Activated gamma-delta T cell treated with Interleukin-2 at 50 U/mL for 16 hours (primary cell): ENCODE measurements at regions not wholly inside any gene's neighbourhood (a gene's known extent, or its start where the extent isn't known, plus 50 kb on each side); places are given as distances from the start of the nearest gene placed in this dataset.
"Not testable (repeated sequence)": the region's sequence is repeated elsewhere in the genome, so short reads cannot be mapped to it uniquely, and the experiment has no call there.

Experiments used
- DNase-seq: peaks from one replicate; pipeline ENCODE4 v3.0.0-alpha.2; 2020

DNA sequence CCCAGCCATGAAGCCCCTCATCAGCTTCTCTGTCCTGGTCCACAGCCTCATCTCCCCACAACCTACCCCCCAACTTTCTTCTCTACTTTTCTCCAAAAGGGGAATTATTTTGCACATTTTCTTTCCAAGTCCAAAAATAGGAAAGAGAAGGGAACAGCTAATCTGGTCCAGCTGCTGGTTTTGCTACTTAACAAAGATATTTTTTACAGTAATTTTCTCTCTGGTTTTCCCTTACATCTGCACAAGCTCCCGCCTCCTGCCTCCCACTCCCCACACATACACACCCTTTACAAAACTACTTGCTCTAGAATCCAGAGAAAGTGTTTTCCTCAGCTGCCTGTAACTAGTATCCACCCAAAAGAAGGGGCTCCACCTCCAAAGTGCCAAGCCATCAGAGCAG is 177.2 kb downstream of the POLR2M start:
- no peak for DNase-seq

DNA sequence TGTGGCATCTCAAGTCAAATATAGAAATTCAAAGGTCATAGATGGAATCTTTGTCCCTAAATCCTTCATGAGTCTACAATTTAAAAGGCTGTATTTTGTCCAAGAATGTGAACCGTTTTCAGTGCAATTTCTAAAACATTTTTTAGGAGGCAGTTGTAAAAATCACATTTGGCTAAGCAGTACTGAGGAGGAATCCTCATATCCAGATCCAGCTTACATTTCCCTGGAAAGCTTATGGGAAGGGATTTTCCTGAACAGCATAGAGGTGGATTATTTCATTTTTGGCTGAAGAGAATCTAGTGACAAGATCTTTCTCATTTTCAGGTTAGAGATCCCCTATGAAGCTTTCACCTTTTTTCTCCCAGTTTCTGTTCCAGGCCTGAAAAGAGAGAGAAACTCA is 178.4 kb downstream of the POLR2M start:
- no peak for DNase-seq

DNA sequence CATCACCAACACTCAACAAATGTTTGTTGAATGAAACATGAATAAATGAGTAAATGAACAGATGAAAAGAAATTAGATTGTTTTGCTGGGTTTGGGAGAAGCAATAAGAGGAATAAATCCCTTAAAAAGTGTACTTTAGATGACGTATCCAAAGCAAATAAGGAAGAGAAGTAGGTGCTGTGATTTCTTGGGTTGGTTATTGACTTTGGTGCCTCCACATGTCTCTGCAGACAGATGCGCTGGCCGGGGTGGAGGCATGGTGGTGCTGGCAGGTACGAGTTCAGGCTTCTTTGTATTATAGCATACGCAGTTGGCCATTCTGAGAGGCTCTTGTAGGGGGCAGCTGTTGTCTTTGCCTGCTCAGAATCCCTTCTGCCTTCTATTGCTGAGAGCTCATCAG is 178.9 kb downstream of the POLR2M start:
- DNase-seq = no peak

DNA sequence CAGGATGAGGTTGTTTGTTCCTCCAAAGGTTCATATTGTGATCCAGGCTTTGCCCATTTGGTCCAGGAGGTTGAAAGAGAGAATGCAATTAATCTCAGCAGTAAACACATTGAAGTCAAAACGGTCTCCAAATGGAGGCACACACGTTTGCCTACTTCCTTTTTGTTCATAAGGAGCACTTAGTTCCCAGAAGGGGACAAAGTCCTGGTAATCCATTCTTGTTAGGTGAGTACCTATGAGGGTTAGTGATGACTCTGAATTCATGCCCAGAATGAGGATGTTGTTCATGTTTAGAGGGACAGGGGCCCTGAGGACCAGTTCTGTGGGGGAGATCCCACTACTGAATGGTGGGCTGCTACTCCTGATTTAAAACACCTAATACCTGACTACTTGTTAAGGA is 177.7 kb downstream of the ALDH1A2 start:
- DNase-seq = no peak

DNA sequence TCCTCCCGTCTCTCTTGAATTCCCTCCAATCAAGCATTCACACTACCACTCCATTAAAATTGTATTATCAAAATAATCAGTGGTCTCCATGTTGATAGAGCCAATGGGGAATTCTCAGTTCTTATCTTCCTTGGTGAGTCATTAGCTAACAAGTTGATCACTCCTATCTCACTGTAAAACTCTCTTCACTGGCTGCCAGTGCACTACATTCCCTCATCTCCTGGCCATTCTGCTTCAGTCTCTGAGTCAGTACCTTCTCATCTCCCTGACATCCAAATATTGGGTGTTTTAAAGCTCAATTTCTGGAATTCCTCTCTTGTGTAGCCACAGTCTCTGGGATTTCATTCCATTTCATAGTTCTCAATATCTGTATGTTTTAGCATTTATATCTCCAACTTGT is 175.2 kb downstream of the ALDH1A2 start:
- no peak for DNase-seq

DNA sequence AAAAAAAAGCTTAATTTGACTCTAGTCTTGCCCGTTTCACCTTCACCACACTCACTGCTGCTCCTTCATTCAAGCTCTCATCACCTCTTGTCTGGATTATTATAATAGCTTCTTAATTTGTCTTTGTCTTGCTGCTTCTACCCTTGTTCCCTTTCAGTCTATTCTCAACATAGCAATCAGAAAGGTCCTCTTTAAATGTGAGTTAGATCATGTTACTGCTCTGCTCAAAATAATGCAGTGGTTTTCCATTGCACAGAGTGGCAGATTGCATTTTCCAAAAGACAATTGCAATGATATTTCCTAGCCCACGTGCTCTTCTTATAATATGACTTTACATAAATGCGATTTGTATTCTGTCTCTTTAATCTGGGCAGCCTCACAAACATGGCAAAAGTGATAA is 174.6 kb downstream of the ALDH1A2 start:
- no peak for DNase-seq

DNA sequence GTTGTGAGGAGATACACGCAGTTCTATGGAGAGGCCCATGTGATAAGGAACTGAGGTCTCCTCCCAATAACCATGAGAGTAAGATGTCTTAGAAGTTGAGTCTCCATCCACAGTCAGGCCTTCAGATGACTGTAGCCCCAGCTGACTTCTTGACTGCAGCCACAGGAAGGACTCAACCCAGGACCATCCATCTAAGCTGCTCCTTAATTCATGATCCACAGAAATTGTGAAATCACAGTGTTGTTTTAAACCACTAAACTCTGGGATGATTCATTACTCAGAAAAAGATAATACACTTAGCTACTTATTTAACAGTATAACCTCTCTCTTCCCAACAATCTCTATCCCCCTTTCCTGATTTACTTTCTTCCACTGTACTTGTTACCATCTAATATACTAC is 173.3 kb downstream of the ALDH1A2 start:
- no peak for DNase-seq

DNA sequence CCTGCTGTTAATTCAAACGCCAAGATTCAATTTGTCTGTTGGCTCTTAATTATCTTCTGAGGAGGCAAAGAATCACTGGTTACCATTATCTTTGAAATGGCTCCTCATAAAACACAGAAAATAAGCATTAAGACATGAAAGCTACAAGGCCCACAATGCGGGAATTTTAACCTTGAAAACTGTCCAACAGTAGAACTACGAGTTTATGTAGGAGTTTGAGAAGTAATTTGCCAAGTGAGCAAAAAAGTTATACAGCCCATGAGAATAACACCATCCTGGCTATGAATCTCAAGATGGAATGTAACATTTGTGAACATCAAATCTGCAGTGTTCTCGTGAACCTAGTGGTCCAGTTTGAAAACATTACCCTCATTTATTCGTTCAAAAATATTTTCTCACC is 172.5 kb downstream of the ALDH1A2 start:
- no peak for DNase-seq

DNA sequence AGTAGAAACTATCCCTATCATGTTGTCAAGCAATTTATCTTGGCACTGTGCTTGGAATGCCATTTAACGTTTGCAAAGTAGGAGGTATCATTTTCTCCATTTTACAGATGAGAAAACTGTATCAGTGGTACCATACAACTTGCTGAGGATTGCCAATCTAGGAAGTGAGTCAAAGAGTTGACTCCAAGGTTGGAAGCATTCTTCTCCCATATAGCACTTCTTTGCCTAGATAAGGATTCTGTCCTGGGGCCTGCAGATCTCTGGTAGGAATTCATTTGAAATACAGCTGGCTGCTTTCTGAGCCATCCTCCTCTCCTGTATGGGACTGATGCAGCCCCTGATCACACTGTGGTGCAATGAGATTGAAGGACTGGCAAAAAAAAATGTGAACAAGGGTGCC is 170.2 kb downstream of the ALDH1A2 start:
- no peak for DNase-seq

DNA sequence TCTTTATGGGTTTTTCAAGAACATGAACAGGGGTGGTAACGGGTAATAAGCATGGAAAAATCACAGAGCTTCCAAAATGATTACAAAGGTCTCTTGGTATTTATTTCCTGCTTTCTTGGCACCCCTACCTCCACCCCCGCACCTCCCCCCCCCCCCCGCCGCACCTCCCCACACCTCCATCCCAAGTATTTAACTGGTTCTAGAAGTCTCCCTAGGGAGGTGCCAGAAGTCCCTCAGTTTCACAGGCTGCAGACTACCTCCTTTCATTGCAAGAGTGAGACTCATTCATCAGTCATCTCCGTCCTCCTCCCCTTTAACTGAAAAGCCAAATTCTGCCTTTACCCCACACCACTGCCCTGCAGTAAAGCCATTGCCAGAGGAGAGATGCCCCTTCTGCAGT is 169.4 kb downstream of the ALDH1A2 start:
- no peak for DNase-seq

DNA sequence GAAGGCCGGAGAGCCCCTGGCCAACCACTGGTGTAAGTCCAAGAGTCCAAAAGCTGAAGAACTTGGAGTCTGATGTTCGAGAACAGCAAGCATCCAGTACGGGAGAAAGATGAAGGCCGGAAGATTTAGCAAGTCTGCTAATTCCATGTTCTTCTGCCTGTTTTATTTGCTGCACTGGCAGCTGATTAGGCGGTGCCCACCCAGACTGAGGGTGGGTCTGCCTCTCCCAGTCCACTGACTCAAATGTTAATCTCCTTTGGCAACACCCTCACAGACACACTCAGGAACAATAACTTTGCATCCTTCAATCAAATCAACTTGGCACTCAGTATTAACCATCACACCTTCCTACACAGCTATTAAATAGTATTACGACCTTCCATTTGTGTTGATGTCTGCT is 168.6 kb downstream of the ALDH1A2 start:
- DNase-seq = not testable (repeated sequence)

DNA sequence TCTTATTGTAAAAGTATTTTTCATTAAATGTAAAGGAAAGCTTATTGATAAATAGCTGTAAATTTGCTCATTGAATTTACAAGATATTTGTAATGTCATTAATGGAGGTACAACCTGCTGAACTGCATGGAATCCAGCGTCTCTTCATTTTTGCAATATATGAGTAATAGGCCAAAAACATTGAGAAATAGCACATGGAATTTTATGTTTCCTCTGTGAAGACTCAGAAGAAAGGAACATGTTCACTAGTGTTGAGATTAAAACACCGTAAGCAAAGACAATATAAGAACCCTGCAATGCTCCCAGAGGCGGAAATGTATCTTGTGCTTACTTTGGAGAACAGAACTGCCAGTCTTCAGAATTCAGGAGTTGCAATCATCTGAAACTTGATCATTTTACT is 167.6 kb downstream of the ALDH1A2 start:
- DNase-seq = no peak

DNA sequence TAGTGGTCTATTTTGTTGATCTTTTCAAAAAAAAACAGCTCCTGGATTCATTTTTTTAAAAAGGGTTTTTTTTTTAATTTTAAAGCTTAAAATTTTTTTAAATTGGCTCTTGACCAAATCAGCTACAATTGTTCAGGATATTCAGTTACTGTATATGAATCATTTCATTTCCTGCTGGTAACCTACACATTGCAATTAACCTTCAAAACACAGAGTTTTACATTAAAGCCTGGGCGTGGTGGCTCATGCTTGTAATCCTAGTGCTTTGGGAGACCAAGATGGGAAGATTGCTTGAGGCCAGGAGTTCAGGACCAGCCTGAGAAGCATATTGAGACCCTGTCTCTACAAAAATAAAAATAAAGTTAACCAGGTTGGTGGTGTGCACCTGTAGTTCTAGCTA is 163.4 kb downstream of the ALDH1A2 start:
- no peak for DNase-seq
